ENCODE measurements at regions not wholly inside any gene's neighbourhood (a gene's known extent, or its start where the extent isn't known, plus 50 kb on each side); places are given as distances from the start of the nearest gene placed in this dataset.

GRCh38 chr12:34354239-34355200 lies 332.2 kb downstream of the ALG10 start:
- H3K27ac ChIP-seq = no peak overlapping the region
- no peak for TF ChIP-seq CTCF (conservative IDR thresholded peaks at IDR 0.05)

- no peak for TF ChIP-seq CTCF (conservative IDR thresholded peaks at IDR 0.05)
- H3K27ac ChIP-seq = no peak overlapping the region
Measured at GRCh38 chr12:34356233-34356987, 334.1 kb downstream of the ALG10 start.

GRCh38 chr12:34357791-34358190 lies 335.5 kb downstream of the ALG10 start:
- no peak overlapping the region for H3K27ac ChIP-seq
- no peak for TF ChIP-seq CTCF (conservative IDR thresholded peaks at IDR 0.05)

GRCh38 chr12:34358198-34358597 lies 335.9 kb downstream of the ALG10 start:
- H3K27ac ChIP-seq = no peak overlapping the region
- no peak for TF ChIP-seq CTCF (conservative IDR thresholded peaks at IDR 0.05)

GRCh38 chr12:34361721-34362316 lies 339.5 kb downstream of the ALG10 start:
- H3K27ac ChIP-seq = no peak overlapping the region
- TF ChIP-seq CTCF (conservative IDR thresholded peaks at IDR 0.05) = no peak

GRCh38 chr12:34363050-34363673 lies 340.9 kb downstream of the ALG10 start:
- H3K27ac ChIP-seq = no peak overlapping the region
- TF ChIP-seq CTCF (conservative IDR thresholded peaks at IDR 0.05) = no peak

Measured in VCaP (cell line).